ENCODE measurements at regions not wholly inside any gene's neighbourhood (a gene's known extent, or its start where the extent isn't known, plus 50 kb on each side); places are given as distances from the start of the nearest gene placed in this dataset.

DNA sequence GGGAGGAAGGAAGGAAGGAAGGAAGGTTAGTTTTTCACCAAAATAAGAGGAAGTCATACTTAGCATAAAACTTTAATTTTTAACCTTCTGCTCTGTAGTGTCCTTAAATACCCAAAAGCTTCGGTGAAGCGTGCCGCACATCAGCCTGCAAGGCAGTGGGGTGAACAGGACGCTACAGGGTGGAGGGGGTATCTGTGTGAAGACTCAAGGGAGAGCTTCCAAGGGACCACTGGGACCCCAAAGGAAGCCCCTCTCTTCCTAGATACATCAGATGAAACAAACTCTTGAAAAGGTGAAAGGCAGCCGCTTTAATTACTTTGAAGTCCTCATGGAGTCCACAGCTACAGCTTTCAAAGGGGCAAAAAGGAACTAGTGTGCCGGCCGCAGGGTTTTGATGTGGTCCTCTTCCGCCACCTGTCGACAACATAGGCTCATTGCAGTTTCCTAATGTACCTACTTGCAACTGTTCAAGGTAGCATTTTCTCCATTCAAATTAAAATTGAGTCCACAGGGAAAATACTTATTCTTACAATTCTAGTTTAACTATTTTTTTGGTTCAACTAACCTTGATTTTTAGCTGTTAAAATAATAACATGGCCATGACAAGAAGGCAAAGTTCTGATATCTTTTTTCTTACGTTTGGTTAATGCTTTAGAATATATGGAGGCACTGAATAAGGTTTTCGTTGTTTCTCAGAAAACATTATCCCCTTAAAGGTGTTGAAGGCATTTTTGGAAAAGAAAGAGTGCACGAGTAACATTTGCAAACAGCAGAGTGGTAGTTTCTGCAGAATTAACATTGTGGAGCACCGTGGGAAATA is 135.0 kb upstream of the RIPOR2 start:
- peak; percentile 83 to 87 for DNase-seq

DNA sequence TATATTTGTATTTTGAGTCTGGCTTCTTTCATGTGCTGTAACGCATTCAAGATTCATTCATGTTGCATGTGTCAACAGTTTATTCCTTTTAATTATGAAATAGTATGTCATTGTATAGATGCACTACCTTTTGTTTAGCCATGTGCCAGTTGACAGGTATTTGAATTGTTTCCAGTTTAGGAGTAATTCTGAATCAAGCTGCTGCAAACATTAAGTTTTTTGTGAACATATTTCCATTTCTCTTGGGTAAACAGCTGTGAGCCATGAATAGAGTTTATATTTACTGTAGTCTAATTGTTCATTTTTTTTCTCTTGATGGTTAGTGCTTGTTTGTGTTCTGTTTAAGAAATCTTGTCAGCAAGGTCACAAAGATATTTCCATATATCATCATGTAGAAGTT is 142.4 kb upstream of the RIPOR2 start:
- no peak for DNase-seq

DNA sequence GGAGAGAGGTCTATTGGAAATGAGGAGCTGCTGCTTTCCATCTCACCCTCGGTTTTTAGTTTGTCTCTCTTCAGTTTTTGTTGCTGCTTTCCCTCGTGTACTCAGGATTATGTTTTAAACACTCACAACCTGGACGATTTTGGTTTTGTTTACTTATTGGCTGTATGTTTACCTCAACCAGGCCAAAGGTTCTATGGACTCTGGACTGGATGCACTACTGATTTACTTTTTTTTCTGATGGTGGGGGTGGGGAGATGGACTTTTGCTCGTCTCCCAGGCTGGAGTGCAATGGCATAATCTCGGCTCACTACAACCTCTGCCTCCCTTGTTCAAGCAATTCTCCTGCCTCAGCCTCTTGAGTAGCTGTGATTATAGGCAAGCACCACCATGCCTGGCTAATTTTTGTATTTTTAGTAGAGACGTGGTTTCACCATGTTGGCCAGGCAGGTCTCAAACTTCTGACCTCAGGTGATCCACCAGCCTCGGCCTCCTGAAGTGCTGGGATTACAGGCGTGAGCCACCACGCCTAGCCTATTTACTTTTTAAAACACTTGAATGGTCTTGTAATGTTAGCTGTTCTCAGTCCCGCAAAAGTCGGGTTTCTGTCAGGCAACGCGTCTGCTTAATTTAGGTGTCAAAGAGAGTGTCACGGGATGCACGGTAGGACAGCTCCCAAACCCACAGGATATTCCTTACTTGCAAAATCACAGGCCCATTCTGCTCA is 148.2 kb upstream of the RIPOR2 start:
- no peak for DNase-seq

DNA sequence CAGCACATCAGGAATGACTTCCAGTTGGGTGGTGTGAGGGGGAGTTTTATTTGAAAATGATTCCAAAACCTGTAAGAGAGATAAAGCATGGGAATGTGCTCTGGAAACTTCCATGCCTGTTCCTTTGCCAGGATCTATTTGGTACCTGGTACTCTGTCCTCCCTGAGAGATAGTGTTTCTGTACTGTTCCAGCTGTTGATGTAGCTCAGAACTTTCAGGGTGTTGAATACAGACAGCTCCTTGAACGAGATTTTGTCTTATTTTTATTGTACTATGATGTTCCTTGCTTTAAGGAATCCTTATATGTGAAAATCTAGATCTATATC is 148.7 kb upstream of the RIPOR2 start:
- no peak for DNase-seq

DNA sequence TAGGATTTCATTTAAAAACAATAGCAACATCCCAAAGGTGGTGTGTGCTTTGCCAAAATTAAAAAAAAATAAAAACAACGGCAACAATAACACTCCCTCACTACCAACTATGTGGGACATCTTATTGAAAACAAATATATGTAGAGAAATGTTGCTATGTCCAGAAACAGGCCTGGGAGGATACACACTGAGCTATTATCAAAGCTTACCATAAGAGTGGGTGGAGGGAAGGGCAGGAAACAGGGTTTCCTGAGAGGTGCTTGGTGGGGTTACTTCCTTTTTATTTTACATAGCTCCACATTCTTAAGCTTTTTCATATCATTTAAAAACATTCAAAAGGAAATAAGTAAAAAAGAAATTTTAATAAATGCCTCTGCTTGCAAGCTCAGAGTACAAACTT is 150.0 kb upstream of the RIPOR2 start:
- DNase-seq, result no peak

DNA sequence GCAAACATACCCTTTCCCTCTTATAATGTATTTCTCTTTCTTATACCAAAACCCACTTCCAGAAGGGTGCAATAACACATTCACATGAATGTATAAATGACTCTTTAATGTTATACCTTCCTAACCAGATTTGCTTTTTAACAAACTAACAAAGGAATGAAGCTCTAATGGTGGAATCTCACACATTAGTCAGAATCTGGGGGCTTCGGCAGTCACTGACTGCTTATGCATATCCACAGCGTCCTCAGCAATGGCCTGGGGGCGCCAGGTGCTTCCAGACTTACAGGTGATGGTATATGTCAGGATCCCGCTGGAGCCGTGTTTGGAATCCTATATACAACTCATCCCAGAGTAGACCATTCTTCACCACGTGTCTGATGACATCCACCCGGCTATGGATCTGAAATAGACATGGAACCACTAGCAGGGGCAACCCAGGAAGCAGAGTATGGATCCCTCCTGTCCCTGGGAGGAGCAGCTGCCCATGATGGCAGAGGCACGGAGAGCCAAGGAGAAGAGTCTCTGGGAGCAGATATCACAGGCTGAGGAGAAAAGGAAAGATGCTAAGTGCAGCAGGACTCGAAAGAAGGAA is 150.8 kb upstream of the RIPOR2 start:
- no peak for DNase-seq

DNA sequence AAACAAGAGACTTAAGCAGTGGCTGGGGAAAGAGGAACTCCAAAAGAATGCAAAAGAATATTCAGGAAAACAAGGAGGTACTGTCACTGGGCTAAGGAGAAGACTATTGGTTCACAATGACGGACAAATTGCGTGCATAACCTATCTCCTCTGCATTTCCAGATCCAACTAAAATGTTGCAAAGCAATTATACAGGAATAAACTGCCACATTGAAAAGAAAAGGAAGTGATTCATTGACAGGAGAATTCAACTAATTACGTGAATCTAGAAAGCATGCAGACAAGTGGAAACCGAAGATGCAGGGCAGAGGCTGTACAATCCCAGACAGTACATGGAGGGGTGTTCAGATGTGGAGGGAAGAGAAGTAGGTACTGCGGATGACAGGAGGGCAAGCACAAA is 152.8 kb upstream of the RIPOR2 start:
- DNase-seq, result no peak

DNA sequence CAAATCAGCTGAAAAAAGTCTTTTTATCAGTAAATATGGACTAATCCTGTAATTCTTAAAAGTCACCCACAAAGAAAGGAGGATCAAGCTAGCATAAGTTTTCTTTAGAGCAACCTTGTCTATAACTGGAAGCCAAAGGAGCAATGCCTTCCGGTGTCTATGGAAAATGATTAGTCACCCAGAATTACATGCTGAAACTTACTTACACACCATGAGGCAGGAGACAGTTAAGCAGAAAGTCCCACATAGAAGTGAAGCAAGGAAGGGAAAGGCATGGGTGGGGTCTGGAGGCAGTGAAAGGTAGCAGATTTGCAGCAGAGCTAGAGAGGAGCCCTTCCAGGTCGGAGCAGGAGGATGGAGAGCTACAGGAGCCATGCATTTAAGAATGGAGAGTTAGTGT is 153.7 kb upstream of the RIPOR2 start:
- no peak for DNase-seq

DNA sequence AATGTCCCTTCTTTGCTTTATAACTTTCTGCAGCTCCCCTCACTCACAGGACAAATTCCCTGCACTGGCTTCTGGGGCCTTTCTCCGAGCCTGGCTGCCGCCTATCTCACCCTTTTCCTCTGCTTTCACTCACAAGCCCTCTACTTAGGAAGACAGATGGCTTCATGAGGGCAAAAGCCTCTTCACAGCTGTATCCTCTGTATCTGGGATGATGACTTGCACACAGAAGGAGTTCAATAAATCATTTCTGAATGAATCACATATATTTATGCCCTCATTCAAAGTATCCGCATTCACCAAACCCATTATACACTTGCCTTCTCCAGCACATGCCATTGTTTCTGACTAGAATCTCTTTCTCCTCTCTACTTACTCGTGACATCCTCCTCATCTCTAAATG is 159.0 kb upstream of the RIPOR2 start:
- DNase-seq, result no peak

DNA sequence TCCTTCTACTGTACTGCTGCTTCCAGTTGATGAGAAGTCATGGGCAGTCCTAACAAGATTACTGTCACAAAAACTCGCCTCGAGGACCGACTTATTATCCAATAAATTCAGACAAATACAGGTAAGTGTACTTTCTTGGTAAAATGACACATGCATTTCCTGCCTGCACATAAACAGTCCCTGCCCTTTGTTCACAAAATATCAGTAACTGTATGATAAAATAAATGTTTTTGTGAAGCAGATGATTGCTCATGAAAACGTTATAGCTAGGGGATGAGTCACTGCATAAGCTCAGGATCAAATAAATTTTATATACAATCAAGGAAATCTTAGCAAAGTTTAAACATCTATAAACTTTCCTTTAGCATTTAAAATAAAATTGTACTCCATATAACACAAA is 164.5 kb upstream of the RIPOR2 start:
- no peak for DNase-seq

DNA sequence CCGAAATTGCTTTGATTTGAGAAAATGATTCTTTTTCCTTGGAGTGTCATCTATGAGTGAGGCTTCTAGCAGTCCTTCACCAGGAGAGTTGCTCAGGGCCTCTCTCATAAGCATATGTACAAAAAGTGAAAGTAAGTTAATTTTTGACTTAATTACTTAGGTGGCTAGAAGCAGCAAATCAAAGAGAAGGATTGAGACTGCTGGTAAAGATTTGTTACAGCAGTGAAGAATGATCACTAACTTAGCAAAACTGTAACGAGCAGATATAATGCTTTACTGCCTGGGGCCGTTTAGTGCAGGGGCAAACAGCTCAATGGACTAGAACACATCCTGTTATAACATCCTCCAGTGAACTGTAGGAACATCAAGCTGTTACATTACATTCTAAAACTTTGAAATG is 167.8 kb upstream of the RIPOR2 start:
- DNase-seq, result no peak

DNA sequence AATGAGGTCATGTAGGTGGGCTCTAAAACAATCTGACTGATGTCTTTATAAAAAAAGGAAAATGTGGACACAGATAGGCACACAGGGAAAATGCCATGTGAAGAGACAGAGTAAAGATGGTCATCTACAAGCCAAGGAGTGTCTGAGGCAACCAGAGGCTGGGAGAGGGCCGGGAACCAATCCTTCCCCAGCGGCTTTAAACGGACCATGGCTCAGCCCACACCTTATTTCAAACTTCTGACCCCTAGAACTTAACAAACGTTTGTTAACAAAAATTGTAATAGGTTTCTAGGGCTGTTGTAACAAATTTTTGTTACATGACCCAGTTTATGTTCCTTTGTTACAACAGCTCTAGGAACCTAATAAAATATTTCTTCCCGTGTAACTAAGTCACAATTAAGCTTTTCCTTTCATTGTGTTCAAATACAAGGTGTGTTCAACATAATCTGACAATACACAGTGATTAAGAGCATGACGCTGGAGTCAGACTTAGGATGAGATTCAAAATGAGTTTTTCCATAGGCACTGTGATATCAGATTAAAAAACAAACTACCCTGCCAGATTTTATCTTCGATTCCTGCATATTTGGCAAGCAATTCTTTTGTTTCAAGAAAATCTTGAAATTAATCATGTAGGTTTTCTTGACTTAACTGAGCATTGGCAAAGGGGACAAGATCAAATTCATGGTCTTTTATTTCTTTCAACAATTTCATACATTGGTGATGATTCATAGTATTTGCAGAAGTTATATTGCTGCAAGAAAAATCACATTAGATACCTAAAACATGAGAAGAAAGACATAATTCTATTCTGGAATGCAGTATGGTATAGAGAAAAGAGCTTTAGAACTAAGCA is 169.5 kb upstream of the RIPOR2 start:
- DNase-seq, result no peak

DNA sequence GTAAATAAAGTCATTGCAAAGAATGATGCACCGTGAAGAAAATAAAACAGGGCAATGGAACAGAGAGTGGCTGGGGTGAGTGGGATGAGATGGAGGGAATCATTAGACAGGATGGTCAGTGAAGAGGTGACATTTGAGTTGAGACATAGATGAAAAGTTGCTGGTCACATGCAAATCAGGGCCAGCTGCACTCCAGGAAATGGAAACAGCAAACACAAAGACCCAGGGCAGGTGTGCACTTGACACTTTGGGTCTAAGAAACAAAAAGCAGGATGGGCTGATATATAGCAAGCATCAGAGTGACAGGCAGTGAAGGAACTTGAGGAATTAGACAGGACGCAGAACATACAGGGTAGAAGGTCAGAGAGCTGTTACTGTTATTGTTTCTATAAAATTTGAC is 171.5 kb upstream of the RIPOR2 start:
- no peak for DNase-seq

DNA sequence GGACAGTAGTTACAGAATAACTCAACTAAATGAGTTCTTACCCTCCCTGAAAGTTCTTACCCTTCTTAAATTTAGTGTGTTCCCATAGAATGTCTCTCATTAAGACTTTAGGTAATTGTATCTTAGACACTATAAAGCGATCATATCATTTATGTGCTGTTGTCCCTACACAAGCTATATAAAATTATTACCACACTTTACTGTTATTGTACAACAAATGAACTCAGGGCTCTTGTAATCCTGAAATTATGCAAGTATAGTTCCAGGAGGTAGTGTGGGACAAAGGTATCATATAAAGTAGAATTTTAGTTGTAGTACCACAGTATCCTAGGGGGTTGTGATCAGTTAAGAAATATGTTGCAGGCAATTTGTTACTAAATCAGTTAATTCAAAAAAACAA is 167.4 kb upstream of the CARMIL1 start:
- DNase-seq, result no peak

DNA sequence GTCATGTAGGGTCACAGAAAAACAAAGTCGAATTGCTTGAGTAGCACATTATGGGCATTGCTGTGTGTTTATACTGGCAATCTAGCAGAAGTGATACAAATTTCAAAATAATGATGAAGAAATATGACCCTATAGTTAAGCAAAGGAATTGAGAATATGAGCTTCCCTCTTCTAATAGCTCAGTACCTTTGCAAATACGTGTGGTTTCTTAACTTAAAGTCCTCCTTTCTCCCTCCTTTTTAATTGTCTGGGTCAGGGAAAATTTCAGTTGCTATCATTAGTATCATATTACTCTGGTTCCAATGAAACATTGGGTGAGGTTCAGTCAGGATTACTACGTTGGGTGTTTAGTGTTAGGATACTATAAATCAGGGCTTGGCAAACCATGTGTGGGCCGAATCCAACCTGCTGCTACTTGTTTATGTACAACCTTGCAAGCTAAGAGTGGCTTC is 166.8 kb upstream of the CARMIL1 start:
- DNase-seq, result no peak

DNA sequence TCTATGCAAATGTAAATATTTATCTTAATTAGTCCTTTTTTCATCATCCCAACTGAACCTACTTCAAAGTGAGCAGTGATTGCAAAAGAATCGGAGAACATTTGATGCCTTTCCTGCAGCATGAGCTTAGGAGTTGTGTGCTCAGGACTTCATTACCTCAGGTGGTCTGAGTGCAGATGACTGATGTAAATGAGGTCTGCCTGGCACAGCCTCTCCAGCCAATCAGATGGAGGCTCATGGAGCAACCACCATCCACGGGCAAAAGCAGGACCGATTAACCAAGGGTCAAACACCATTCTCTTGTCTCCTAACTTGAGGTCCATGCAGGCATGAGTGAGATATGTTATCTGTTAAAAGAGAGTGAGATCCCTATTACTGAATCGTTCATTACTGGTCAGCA is 165.7 kb upstream of the CARMIL1 start:
- no peak for DNase-seq

DNA sequence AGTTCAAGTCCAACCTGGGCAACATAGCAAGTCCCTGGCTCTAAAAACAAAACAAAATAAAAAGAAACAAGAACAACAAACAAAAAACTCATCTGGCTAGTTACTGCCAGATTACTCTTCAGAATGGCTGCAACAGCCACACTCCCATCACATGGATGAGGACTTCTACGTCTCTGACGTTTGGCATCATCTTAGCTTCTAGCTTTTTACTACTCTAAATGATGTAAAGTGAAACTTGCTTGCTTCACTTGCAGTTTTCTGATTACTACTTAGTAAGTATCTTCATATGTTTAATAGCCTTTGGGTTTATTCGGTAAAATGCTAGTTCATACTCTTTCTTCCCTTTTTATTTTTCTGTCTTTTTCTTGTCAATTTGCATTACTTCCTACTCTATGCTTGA is 161.1 kb upstream of the CARMIL1 start:
- no peak for DNase-seq

DNA sequence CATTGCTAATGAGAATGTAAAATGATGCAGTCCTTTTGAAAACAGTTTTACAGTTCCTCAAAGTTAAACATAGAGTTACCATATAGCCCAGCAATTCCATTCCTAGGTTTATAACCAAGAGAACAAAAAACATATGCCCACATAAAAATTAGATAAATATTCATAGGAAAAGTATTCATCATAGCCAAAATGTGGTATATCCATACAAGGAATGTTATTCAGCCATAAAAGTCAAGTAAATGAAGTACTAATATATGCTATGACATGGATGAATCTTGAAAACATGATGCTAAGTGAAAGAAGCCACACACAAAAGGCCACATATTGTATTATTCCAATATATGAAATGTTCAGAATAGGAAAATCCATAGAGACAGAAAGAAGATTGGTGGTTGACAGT is 158.0 kb upstream of the CARMIL1 start:
- DNase-seq, result no peak

DNA sequence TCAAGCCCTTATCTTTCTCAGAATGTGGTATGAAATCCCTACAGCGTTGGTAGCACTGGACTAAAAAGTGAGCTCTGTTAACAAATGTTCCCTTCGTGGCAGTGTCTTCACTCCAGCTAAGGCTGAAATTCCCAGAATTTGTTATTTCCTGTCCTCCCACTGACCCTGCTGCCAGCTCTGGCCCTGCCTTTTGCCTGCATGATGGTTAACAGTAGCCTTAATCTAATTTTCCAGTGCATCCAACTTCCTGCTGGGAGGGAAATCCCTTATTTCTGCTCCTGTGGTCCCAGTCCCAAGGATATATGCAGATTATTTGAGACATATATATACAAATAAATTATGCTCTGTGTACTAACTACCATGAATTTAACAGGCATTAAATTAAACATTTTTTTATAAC is 157.2 kb upstream of the CARMIL1 start:
- DNase-seq, result no peak

DNA sequence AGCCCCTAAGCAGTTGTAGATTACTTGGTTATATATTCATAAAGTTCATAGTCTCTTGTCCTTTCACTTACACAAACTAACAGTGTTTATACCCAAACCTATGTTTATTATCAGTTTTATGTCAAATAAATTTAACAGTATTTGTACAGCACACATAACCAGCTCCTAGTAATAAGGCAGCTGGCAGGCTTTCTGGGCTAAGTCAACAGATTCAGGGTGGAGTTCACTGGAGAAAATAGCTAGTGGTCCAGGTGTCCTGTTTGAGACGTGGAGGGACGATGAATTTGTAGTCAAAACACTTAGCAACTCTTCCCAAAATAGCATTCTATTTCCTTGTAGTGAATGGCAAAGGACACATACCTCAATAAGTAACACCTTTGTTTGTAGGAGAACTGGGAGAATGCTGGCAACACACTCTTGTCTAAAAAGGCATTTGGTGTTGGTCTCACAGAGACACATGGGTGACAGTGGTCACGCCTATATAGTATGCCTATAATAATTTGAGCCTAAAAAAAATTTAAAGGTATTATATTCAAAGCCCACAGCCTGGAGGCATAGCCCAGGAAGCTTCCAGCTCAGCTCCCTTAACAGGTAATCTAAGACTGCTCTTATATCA is 156.4 kb upstream of the CARMIL1 start:
- no peak for DNase-seq

DNA sequence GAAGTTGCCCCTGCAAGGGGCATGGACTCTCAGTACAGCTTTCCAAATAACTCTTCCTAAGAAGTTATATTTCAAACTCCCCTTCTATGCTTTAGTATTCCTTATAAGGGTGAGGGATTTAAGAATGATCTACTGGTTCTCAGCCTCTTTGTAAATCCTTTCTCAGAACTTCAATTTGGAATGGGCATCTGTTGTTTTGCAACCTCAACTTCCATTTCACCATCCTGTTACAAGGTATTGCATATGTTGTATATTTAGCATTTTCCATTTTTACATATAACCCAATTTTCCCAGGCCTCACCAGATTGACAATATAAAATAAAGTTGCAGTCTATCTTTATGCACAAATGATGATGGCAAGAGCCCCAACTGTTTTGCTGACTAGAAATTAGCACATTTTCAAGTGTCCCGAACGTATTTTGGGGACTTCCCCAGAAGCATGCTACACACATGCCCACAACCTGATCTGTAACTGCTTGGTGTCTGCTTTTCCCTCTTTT is 154.9 kb upstream of the CARMIL1 start:
- no peak for DNase-seq

DNA sequence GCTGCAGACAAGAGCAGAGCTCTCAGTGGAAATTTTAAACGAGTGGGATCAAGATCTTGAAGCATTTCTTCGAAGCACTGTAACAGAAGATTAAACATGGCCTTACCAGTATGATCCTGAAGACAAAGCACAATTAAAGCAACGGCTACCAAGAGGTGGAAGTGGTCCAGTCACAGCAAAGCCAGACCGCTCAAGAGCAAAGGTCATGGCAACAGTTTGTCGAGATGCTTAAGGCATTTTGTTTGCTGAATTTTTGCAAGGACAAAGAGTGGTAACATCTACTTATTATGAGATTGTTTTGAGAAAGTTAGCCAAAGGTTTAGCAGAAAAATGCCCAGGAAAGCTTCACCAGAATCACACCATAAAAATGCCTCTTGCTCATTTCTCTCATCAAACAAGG is 153.4 kb upstream of the CARMIL1 start:
- no peak for DNase-seq
